ENCODE measurements at regions not wholly inside any gene's neighbourhood (a gene's known extent, or its start where the extent isn't known, plus 50 kb on each side); places are given as distances from the start of the nearest gene placed in this dataset.
"Not testable (repeated sequence)": the region's sequence is repeated elsewhere in the genome, so short reads cannot be mapped to it uniquely, and the experiment has no call there.

DNA sequence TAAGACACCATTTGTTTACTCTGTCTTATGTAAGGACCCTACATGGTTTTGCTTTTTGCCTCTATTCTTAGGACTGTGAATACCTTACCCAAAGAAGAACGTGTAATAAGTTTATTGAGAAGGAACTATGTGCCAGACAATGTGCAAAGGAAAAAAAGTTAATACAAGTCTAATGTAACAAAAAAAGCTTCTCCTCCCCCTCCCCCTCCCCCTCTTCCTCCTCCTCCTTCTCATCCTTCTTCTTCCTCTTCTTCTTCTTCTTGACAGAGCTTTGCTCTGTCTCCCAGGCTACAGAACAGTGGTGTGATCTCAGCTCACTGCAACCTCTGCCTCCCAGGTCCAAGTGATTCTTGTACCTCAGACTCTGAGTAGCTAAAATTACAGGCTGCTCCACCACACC is 50.9 kb upstream of the MITF start:
- no peak for DNase-seq (ENCODE audit: low read depth)
- TF ChIP-seq CTCF (IDR thresholded peaks at IDR 0.05; ENCODE audit: control insufficient read depth, insufficient read depth, low read depth, low read length, missing control alignments): no peak
- H3K4me3 ChIP-seq (ENCODE audit: control insufficient read depth, low read depth, low read length): no peak overlapping the region

DNA sequence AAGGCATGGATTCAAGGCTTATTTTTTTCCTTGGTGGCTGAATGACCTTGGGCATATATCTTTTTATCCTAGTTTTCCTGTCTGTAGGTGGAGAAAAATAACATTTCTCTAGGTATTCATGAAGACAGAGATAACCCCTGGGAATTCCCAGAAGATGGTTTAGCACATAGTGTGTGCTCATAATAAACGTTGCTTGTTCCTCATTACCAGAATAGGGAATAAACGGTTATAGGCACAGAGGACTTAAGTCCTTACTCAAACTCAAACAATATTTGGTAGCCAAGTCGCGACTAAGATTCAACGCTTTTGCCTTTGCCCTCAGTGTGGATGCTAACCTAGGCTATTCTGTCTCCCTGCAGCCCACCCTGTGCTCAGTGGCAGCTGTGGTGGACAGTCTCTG is 51.6 kb upstream of the MITF start:
- TF ChIP-seq CTCF (IDR thresholded peaks at IDR 0.05; ENCODE audit: control insufficient read depth, insufficient read depth, low read depth, low read length, missing control alignments): no peak
- DNase-seq (ENCODE audit: low read depth): no peak
- no peak overlapping the region for H3K4me3 ChIP-seq (ENCODE audit: control insufficient read depth, low read depth, low read length)

DNA sequence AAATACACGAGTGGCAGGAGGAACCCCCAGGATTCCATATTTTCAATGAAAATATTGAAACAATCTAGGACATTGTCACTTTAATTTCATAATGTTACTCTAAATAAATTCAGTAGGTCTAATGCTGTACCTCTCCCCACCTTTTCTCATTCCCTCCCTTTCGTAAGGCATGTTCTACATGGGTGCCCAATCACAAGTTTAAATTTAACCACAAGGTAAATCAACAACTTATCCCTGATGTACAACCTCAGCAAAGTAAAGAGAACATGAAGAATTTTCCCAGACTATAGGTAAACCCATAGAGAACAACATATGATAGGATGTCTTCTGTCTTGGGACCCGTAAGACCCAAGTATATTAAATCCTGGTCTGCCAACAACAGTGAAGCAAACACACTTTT is 53.2 kb upstream of the MITF start:
- no peak for DNase-seq (ENCODE audit: low read depth)
- H3K4me3 ChIP-seq (ENCODE audit: control insufficient read depth, low read depth, low read length): no peak overlapping the region
- no peak for TF ChIP-seq CTCF (IDR thresholded peaks at IDR 0.05; ENCODE audit: control insufficient read depth, insufficient read depth, low read depth, low read length, missing control alignments)

- no peak for DNase-seq (ENCODE audit: low read depth)
- H3K4me3 ChIP-seq (ENCODE audit: control insufficient read depth, low read depth, low read length): no peak overlapping the region
- no peak for TF ChIP-seq CTCF (IDR thresholded peaks at IDR 0.05; ENCODE audit: control insufficient read depth, insufficient read depth, low read depth, low read length, missing control alignments)
These were observed 54.8 kb upstream of the MITF start for GRCh38 chr3:69684309-69684961.

DNA sequence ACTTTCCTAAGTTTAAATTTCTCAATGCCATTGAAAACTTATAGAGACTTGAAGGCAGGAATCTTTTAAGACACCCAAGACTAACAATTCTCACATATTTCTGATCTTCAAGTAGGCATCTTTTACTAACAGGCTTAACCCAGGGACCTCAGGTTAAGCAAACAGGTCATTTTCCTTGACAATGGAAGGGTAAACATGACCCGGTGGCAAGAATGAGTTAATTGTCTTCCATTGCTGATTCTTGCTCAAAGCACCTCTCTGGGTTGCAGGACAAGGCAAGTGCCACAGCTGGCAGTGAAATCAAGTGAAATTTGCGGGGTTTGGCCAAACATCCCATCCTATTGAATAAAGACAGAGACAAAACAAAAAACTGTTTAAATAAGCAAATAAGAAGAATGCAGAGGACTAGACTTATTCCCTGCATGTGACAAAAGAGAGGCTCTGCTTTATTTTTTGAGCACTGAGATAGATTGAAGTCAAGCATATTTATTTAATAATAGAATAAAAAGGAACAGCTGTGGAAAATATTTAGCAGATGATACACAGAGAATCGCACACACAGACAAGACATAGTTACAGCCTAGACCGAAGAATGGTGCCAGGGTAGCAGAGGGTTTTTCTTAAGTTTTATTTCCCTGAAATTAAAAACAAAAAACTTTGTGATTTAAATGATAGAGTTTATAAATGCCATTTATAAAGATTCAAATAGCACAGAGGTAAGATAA is 56.0 kb upstream of the MITF start:
- no peak overlapping the region for H3K4me3 ChIP-seq (ENCODE audit: control insufficient read depth, low read depth, low read length)
- no peak for TF ChIP-seq CTCF (IDR thresholded peaks at IDR 0.05; ENCODE audit: control insufficient read depth, insufficient read depth, low read depth, low read length, missing control alignments)

DNA sequence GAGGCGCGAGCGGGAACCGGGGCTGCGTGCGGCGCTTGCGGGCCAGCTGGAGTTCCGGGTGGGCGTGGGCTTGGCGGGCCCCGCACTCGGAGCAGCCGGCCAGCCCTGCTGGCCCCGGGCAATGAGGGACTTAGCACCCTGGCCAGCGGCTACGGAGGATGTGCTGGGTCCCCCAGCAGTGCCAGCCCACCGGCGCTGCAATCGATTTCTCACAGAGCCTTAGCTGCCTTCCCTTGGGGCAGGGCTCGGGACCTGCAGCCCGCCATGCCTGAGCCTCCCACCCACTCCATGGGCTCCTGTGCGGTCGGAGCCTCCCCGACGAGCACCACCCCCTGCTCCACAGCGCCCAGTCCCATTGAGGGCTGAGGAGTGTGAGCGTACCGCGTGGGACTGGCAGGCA is 61.8 kb upstream of the MITF start:
- not testable (repeated sequence) for H3K4me3 ChIP-seq (ENCODE audit: control insufficient read depth, low read depth, low read length); DNase-seq (ENCODE audit: low read depth)

More for the DNA sequence above, 56.0 kb upstream of the MITF start:
- no peak for DNase-seq (ENCODE audit: low read depth)

DNA sequence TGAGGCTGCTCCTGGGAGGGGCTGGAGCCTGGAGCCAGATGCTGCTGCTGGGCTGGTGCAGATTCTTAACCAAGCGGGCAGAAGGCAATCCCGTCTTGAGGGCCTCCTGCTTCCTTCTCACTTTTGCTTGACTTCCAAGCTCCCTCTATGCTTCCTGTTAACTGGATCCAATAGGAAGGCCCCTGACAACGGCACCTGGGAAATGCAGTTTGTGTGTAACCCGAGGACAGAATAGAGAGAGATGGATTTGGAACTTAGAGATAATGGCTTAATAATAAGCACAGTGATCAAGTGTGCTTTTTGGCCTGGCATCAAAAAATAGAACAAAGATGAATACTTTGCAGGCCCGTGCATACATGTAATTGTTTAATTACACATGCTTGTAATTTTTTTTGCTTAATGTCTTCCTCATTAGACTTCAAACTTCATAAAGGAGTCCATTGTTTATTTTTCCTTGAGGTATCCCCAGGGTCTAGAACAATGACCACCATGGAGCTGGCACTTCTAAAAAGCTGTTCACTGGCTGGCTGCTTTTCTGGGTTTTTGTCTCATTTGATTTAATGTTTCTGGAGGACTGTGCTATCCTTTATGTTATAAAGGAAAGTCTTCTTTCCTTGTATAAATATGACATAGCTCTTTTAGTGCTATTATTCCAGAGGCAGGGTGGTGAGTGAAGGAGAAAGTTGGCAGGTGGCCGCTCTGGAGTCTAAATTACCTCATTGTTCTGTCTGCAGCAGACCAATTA is 63.3 kb upstream of the MITF start:
- no peak for DNase-seq (ENCODE audit: low read depth)
- TF ChIP-seq CTCF (IDR thresholded peaks at IDR 0.05; ENCODE audit: control insufficient read depth, insufficient read depth, low read depth, low read length, missing control alignments): no peak
- H3K4me3 ChIP-seq (ENCODE audit: control insufficient read depth, low read depth, low read length): no peak overlapping the region

Measured in AG09309 (cell line).